ENCODE measurements at regions not wholly inside any gene's neighbourhood (a gene's known extent, or its start where the extent isn't known, plus 50 kb on each side); places are given as distances from the start of the nearest gene placed in this dataset.

GRCh38 chr12:100741084-100741711, 53.4 kb upstream of the ANO4 start:
- H3K9me3 ChIP-seq (ENCODE audit: insufficient read depth, low read depth, low read length), result no peaks in the 10 kb centered on the region
- no peaks in the 10 kb centered on the region for H3K36me3 ChIP-seq (ENCODE audit: insufficient read depth, low read depth, low read length)
- H3K9ac ChIP-seq (ENCODE audit: low read depth, low read length), result no peak overlapping the region
- no peak overlapping the region for H3K27ac ChIP-seq (ENCODE audit: low read length)
- no peaks in the 10 kb centered on the region for H3K4me1 ChIP-seq (ENCODE audit: insufficient read depth, low read length)
- no peaks in the 10 kb centered on the region for H3K27me3 ChIP-seq (ENCODE audit: insufficient read depth, low read length)
- H3K4me3 ChIP-seq (ENCODE audit: low read length), result no peak overlapping the region

- Histone ChIP-seq H3K27ac (ENCODE audit: low read length) (no peak overlapping the region), H3K36me3 (ENCODE audit: insufficient read depth, low read depth, low read length) (no peaks in the 10 kb centered on the region), H3K9ac (ENCODE audit: low read depth, low read length) (no peak overlapping the region), H3K9me3 (ENCODE audit: insufficient read depth, low read depth, low read length) (no peaks in the 10 kb centered on the region), H3K27me3 (ENCODE audit: insufficient read depth, low read length) (no peaks in the 10 kb centered on the region), H3K4me1 (ENCODE audit: insufficient read depth, low read length) (no peaks in the 10 kb centered on the region), H3K4me3 (ENCODE audit: low read length) (no peak overlapping the region)
Measured at GRCh38 chr12:100743060-100743459, 51.5 kb upstream of the ANO4 start.

All from iPS-20b (cell line).